Transverse colon (tissue), 3 donors: ENCODE measurements at regions not wholly inside any gene's neighbourhood (a gene's known extent, or its start where the extent isn't known, plus 50 kb on each side); places are given as distances from the start of the nearest gene placed in this dataset.

Source experiments
- CTCF ChIP-seq, 5 experiments: fragments of 200-600 bp in 3 of 5; fragments of 450-650 bp in 2 of 5; sonication (generic) in 3 of 5; IDR thresholded peaks; 1 replicate in 2 of 5; 2 replicates in 3 of 5; pipeline ENCODE4 v1.5.1; 2016 to 2017; ENCODE audit warnings: antibody characterized with exemption in 5 of 5, inconsistent platforms in 3 of 5, mild to moderate bottlenecking in 2 of 5, moderate library complexity in 1 of 5
- POLR2A ChIP-seq: fragments of 450-650 bp; IDR thresholded peaks from one replicate; pipeline ENCODE4 v1.6.1; 2016; ENCODE audit warnings: antibody characterized with exemption, mild to moderate bottlenecking, moderate library complexity

- no peak for TF ChIP-seq POLR2A
- TF ChIP-seq CTCF (IDR thresholded peaks at IDR 0.05), result no peak
Observed at GRCh38 chr6:139452148-139452876, 77.9 kb upstream of the CITED2 start.
